Psoas muscle (tissue), 7 donors: ENCODE measurements at regions not wholly inside any gene's neighbourhood (a gene's known extent, or its start where the extent isn't known, plus 50 kb on each side); places are given as distances from the start of the nearest gene placed in this dataset.

Experiments
- ATAC-seq, 4 donors: fragments of 200-7000 bp; cut with Tn5 transposase; one replicate each; pipeline ENCODE4 v1.9.1; 2020; ENCODE audit warnings: moderate library complexity in 3 of 4, mild to moderate bottlenecking in 2 of 4
- DNase-seq, 2 donors: peaks; one replicate each; pipeline ENCODE4 v3.0.0-alpha.2; 2020
- H3K27ac ChIP-seq: fragments of 200-600 bp; one replicate; pipeline ENCODE4 v1.8.0; 2022
- H3K27me3 ChIP-seq, 3 donors: fragments of 200-600 bp in 1 of 3; one replicate each; pipeline versions ENCODE4 v1.6.1 to v1.8.0; 2013 to 2022; ENCODE audit warnings: low read length in 2 of 3, mild to moderate bottlenecking in 2 of 3, moderate library complexity in 1 of 3; ENCODE audit not compliant: insufficient read depth in 3 of 3
- H3K36me3 ChIP-seq, 2 donors: fragments of 200-600 bp in 1 of 2; one replicate each; pipeline versions ENCODE4 v1.6.1 to v1.8.0; 2013 to 2022; ENCODE audit warnings: low read depth in 1 of 2, mild to moderate bottlenecking in 1 of 2, moderate library complexity in 1 of 2; ENCODE audit not compliant: insufficient read depth in 1 of 2
- H3K4me1 ChIP-seq: fragments of 200-600 bp; one replicate; pipeline ENCODE4 v1.8.0; 2022
- H3K4me3 ChIP-seq: fragments of 200-600 bp; one replicate; pipeline ENCODE4 v1.8.0; 2022; ENCODE audit warnings: mild to moderate bottlenecking
- H3K9me3 ChIP-seq: fragments of 200-600 bp; one replicate; pipeline ENCODE4 v1.8.0; 2022
- WGBS, 3 donors: extraction: QIAGEN DNeasy Blood & Tissue Kit; methylation state at CpG; one replicate each; pipeline versions ENCODE4 v1.1.6 to v1.1.7; 2013; 5-methylcytosine and 5-hydroxymethylcytosine counted together
- intact Hi-C, 2 donors: fragments of 100-400 bp; cut with DNase I; formaldehyde crosslinking; loops; one replicate each; pipeline versions ENCODE4 v1.11.0 to v1.14.2; 2022
- TF ChIP-seq, protein P1 (sequence below): fragments of 200-600 bp; IDR thresholded peaks from one replicate; pipeline ENCODE4 v1.8.0; 2022; ENCODE audit warnings: antibody characterized with exemption
- donor health status: healthy with polysubstance abuse.
- donor health status: DM: no; HTN: no; CAD: no; lungs with moderate emphysema.
- donor health status: Bipolar disorder and iron deficiency.
- donor health status: healthy.
- donor health status: DM: yes; HTN: yes; CAD: no.
- donor health status: DM: no; HTN: no; CAD: no.
- donor health status: DM: yes; HTN: yes; CAD: no.

DNA sequence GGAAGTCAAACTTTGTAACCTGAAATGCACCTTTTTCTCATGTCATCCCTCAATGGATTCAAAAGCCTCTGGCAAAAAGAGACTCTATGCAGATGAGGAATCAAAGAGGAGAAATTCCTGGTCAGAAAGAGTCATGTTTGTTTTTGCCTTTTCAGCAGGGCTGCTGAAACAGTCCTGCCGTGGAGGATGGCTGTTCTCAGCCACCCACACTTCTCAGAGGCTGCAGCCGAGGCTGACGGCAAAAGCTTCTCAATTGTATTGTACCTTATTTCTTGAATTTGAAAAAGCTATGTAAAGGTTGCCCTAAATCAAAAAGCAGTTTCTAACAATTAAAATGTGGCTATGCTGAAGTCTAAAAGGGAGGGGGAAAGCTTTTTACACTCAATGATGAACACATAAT lies 385.3 kb downstream of the KCTD12 start:
- peaks cover 0 to 4% (median 2%) of the 10 kb centered on the region in 3 donors for H3K27me3 ChIP-seq
- intact Hi-C loops = no loop called here
- H3K4me3 ChIP-seq = no peak overlapping the region
- ATAC-seq (no peak), DNase-seq (no peak)
- no peaks in the 10 kb centered on the region for H3K9me3 ChIP-seq
- H3K36me3 ChIP-seq = no peaks in the 10 kb centered on the region
- WGBS, 3 donors = 68 to 70% (median 69%) methylated on average over 3 of the region's 3 CpGs
- H3K27ac ChIP-seq = no peak overlapping the region
- TF ChIP-seq, protein P1, sequence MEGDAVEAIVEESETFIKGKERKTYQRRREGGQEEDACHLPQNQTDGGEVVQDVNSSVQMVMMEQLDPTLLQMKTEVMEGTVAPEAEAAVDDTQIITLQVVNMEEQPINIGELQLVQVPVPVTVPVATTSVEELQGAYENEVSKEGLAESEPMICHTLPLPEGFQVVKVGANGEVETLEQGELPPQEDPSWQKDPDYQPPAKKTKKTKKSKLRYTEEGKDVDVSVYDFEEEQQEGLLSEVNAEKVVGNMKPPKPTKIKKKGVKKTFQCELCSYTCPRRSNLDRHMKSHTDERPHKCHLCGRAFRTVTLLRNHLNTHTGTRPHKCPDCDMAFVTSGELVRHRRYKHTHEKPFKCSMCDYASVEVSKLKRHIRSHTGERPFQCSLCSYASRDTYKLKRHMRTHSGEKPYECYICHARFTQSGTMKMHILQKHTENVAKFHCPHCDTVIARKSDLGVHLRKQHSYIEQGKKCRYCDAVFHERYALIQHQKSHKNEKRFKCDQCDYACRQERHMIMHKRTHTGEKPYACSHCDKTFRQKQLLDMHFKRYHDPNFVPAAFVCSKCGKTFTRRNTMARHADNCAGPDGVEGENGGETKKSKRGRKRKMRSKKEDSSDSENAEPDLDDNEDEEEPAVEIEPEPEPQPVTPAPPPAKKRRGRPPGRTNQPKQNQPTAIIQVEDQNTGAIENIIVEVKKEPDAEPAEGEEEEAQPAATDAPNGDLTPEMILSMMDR = no peak
- H3K4me1 ChIP-seq = no peaks in the 10 kb centered on the region

DNA sequence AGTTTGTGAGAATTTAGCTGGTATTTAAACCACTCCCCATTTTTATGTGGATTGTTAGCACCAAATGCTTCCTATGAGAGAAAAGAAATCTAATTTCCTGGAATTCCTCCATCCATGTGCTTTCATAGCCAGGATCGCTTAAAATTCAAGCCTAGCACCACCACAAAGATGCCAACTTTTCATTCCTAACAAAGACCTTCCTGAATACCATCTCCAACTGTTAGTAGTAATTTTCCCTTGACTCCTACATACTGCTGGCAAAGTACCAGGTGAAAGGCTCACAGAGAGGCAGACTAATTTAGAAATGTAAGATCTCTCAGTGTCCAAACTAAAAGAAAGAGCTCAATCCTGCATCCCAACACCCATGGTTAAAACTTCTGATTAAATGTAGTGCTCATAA lies 386.3 kb downstream of the KCTD12 start:
- no peak overlapping the region for H3K27ac ChIP-seq
- intact Hi-C loops = no loop called here
- no peaks in the 10 kb centered on the region for H3K4me1 ChIP-seq
- 20 to 39% (median 23%) methylated on average over 1 of the region's 1 CpG for WGBS, 3 donors
- no peaks in the 10 kb centered on the region for H3K36me3 ChIP-seq
- DNase-seq (no peak), ATAC-seq (no peak)
- no peak overlapping the region for H3K4me3 ChIP-seq
- TF ChIP-seq, protein P1 = no peak
- peaks cover 0 to 4% (median 2%) of the 10 kb centered on the region in 3 donors for H3K27me3 ChIP-seq
- H3K9me3 ChIP-seq = no peaks in the 10 kb centered on the region

DNA sequence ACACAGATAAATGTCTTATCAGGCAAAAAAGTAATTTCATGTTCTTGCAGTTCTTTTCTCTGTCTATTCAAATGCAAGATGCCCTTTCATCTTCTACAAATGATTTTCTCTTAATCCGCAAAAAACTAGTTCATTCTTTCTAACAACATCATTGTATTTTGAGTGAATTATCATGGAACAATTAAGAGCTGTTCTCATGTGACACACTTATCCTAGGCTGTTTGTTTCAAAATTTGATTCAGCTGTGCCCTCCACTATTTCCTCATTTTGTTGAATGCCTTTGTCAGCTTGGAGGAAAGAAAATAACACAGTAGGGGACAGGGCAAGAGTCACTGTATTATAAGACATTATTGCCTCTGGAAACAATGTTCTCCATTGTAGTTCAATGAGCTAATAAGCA lies 396.9 kb downstream of the KCTD12 start:
- no peak for ATAC-seq
- intact Hi-C loops = no loop called here
- no peaks in the 10 kb centered on the region for H3K9me3 ChIP-seq
- no peaks in the 10 kb centered on the region for H3K4me1 ChIP-seq
- H3K4me3 ChIP-seq = no peak overlapping the region
- H3K27ac ChIP-seq = no peak overlapping the region
- no peaks in the 10 kb centered on the region for H3K27me3 ChIP-seq
- no peak for DNase-seq
- no peaks in the 10 kb centered on the region for H3K36me3 ChIP-seq
- TF ChIP-seq, protein P1 = no peak
- 80 to 93% (median 88%) methylated on average over 1 of the region's 1 CpG for WGBS, 3 donors

DNA sequence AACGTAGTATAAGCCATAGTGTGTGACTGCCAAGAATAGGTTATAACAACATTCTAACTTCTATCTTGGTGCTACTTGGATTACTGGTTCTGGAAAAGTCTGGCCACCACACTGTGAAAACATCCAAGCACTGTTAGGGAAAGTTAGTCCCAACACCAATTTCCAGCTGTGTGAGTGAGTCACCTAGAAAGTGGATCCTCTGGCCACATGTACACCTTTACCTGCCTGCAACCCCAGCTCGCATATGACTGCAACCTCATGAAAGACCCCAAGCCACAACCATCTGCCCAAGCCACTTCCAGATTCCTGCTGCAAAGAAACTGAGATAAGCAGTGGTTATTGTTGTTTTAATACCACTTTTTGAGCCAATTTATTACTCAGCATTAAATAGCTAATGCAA lies 404.5 kb downstream of the KCTD12 start:
- no peak overlapping the region for H3K4me3 ChIP-seq
- no peaks in the 10 kb centered on the region for H3K4me1 ChIP-seq
- TF ChIP-seq, protein P1 = no peak
- ATAC-seq = no peak
- DNase-seq = no peak
- H3K9me3 ChIP-seq = no peaks in the 10 kb centered on the region
- no peaks in the 10 kb centered on the region for H3K27me3 ChIP-seq
- intact Hi-C loops = no loop called here
- no peak overlapping the region for H3K27ac ChIP-seq
- no peaks in the 10 kb centered on the region for H3K36me3 ChIP-seq
- WGBS, 3 donors = 44 to 57% (median 53%) methylated on average over 2 of the region's 2 CpGs

DNA sequence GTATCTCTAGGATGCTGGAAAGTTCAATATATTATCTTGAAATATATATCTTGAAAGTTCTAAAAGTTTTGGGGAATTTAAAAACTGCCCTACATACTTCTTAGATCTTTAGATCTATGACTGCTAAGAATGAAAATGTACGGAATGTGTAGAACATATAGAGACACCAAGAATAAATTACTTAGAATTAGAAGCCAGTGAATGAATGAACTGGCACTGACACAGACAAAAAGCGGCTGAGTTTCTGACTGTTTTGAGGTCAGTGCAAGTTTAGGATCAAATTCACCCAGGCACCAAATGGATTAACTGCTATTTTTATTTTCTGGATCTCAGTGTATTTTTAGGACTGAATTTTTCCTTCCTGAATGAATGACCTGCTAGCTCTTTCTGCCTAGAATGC lies 411.2 kb downstream of the KCTD12 start:
- intact Hi-C loops = loop anchor here (5.0 to 10.0 kb wide), 4 partner anchors 427 to 790 kb away; no protein-coding TSS in a partner anchor
- DNase-seq (no peak), ATAC-seq (no peak)
- H3K27ac ChIP-seq = no peak overlapping the region
- no peaks in the 10 kb centered on the region for H3K36me3 ChIP-seq
- no peaks in the 10 kb centered on the region for H3K9me3 ChIP-seq
- WGBS, 3 donors = 33 to 40% (median 35%) methylated on average over 2 of the region's 2 CpGs
- H3K4me1 ChIP-seq = peaks cover 5% of the 10 kb centered on the region
- H3K27me3 ChIP-seq = no peaks in the 10 kb centered on the region
- TF ChIP-seq, protein P1 = no peak
- no peak overlapping the region for H3K4me3 ChIP-seq
